PC-3 (cell line): ENCODE measurements at regions not wholly inside any gene's neighbourhood (a gene's known extent, or its start where the extent isn't known, plus 50 kb on each side); places are given as distances from the start of the nearest gene placed in this dataset.

Experiments used
- ATAC-seq: fragments of 200-7000 bp; cut with Tn5 transposase; 2 replicates; pipeline ENCODE4 v1.9.1; 2020; ENCODE audit warnings: mild to moderate bottlenecking, moderate library complexity
- BruUV-seq: library from RNA; stranded (reverse); fragments of 400-500 nt; replicated peaks from 2 replicates; lab custom pipeline; 2021; lab: Mats Ljungman, UMichigan
- CTCF ChIA-PET: fragments of 300-600 bp; sonication (Branson Sonifier 250); formaldehyde crosslinking; loops from one replicate; lab custom pipeline; 2022; ENCODE audit warnings: antibody characterized with exemption; lab: Charles Lee
- POLR2A ChIA-PET: fragments of 300-600 bp; sonication (Branson Sonifier 250); formaldehyde crosslinking; loops from one replicate; lab custom pipeline; 2022; ENCODE audit warnings: antibody characterized with exemption; ENCODE audit not compliant: unreplicated experiment; lab: Charles Lee
- DNase-seq: peaks from one replicate; pipeline ENCODE4 v3.0.0-alpha.2; 2015
- H2AFZ ChIP-seq: fragments of 300-600 bp; sonication (generic); 2 replicates; pipeline ENCODE4 v1.6.0; 2016; ENCODE audit warnings: antibody characterized with exemption, low read length
- H3F3A ChIP-seq: fragments of 300-600 bp; sonication (generic); one replicate; pipeline ENCODE4 v1.6.0; 2017; ENCODE audit warnings: antibody characterized with exemption, low read length, control low read depth, mild to moderate bottlenecking; ENCODE audit not compliant: unreplicated experiment
- H3K27ac ChIP-seq: fragments of 300-600 bp; sonication (generic); 2 replicates; pipeline ENCODE4 v1.5.1; 2016; ENCODE audit warnings: mild to moderate bottlenecking, low read length
- H3K27me3 ChIP-seq: fragments of 300-600 bp; sonication (generic); 2 replicates; pipeline ENCODE4 v1.6.1; 2016; ENCODE audit warnings: low read length, mixed read lengths
- H3K36me3 ChIP-seq: fragments of 300-600 bp; sonication (generic); 2 replicates; pipeline ENCODE4 v1.6.1; 2016; ENCODE audit warnings: low read depth, mixed run types, low read length, mixed read lengths
- H3K4me1 ChIP-seq: fragments of 300-600 bp; sonication (generic); 2 replicates; pipeline ENCODE4 v1.5.1; 2016; ENCODE audit warnings: low read length; ENCODE audit not compliant: insufficient read depth
- H3K4me2 ChIP-seq: fragments of 300-600 bp; sonication (generic); 2 replicates; pipeline ENCODE4 v1.6.0; 2016; ENCODE audit warnings: low read length
- H3K4me3 ChIP-seq: fragments of 300-600 bp; sonication (generic); 2 replicates; pipeline ENCODE4 v1.5.1; 2016; ENCODE audit warnings: mild to moderate bottlenecking, low read length, mixed read lengths
- H3K79me2 ChIP-seq: fragments of 300-600 bp; sonication (generic); 2 replicates; pipeline ENCODE4 v1.6.1; 2017; ENCODE audit warnings: low read length, mixed read lengths
- H3K9ac ChIP-seq: fragments of 300-600 bp; sonication (generic); 2 replicates; pipeline ENCODE4 v1.6.0; 2016; ENCODE audit warnings: mild to moderate bottlenecking, low read length
- H3K9me2 ChIP-seq: fragments of 300-600 bp; sonication (generic); replicated peaks from 2 replicates; pipeline ENCODE4 v1.6.1; 2016; ENCODE audit warnings: mixed run types, low read length, mixed read lengths
- H3K9me3 ChIP-seq: fragments of 300-600 bp; sonication (generic); 2 replicates; pipeline ENCODE4 v1.6.1; 2016; ENCODE audit warnings: low read length, mixed read lengths
- H4K20me1 ChIP-seq: fragments of 300-600 bp; sonication (generic); 2 replicates; pipeline ENCODE4 v1.6.1; 2016; ENCODE audit warnings: low read length, mixed read lengths
- EZH2 ChIP-seq: fragments of 300-600 bp; sonication (generic); IDR thresholded peaks from one replicate; pipeline ENCODE4 v1.6.1; 2017; ENCODE audit warnings: antibody characterized with exemption, mild to moderate bottlenecking, low read length; ENCODE audit not compliant: unreplicated experiment
- EZH2phosphoT487 ChIP-seq: fragments of 300-600 bp; sonication (generic); IDR thresholded peaks from 2 replicates; pipeline ENCODE4 v1.6.1; 2018; ENCODE audit warnings: mild to moderate bottlenecking, antibody characterized with exemption, low read length, borderline replicate concordance
- intact Hi-C: fragments of 100-400 bp; cut with micrococcal nuclease; formaldehyde crosslinking; loops from 2 replicates; pipeline ENCODE4 v1.9.0; 2023
- TF ChIP-seq, protein P1 (sequence below): fragments of 300-600 bp; sonication (generic); conservative IDR thresholded peaks from 2 replicates; pipeline ENCODE4 v1.5.1; 2017; ENCODE audit warnings: antibody characterized with exemption, low read depth, mild to moderate bottlenecking, low read length

DNA sequence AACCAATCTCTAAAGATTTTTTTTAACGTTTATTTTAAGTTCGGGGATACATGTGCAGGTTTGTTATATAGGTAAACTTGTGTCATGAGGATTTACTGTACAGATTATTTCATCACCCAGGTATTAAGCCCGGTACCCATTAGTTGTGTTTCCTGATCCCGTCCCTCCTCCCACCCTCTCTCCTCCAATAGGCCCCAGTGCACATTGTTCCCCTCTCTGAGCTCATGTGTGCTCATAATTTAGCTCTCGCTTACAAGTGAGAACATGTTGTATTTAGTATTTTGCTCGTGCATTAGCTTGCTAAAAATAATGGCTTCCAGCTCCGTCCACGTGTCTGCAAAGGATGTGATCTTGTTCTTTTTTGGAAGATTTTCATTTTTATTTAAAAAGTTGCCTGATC, 2309.4 kb upstream of the AGA start:
- POLR2A ChIA-PET = no interaction called here
- H4K20me1 ChIP-seq = no peaks in the 10 kb centered on the region
- DNase-seq = no peak
- H3F3A ChIP-seq = no peaks in the 10 kb centered on the region
- TF ChIP-seq EZH2 = no peak
- TF ChIP-seq EZH2phosphoT487 = no peak
- TF ChIP-seq, protein P1, sequence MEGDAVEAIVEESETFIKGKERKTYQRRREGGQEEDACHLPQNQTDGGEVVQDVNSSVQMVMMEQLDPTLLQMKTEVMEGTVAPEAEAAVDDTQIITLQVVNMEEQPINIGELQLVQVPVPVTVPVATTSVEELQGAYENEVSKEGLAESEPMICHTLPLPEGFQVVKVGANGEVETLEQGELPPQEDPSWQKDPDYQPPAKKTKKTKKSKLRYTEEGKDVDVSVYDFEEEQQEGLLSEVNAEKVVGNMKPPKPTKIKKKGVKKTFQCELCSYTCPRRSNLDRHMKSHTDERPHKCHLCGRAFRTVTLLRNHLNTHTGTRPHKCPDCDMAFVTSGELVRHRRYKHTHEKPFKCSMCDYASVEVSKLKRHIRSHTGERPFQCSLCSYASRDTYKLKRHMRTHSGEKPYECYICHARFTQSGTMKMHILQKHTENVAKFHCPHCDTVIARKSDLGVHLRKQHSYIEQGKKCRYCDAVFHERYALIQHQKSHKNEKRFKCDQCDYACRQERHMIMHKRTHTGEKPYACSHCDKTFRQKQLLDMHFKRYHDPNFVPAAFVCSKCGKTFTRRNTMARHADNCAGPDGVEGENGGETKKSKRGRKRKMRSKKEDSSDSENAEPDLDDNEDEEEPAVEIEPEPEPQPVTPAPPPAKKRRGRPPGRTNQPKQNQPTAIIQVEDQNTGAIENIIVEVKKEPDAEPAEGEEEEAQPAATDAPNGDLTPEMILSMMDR = no peak
- ATAC-seq = no peak
- no peak overlapping the region for H3K9ac ChIP-seq
- H3K9me3 ChIP-seq = no peaks in the 10 kb centered on the region
- CTCF ChIA-PET = interaction anchor here (0.6 kb wide), 1 partner anchor 96 kb away, joined by 3 read pairs; no protein-coding TSS in a partner anchor
- intact Hi-C loops = no loop called here
- H3K4me3 ChIP-seq = no peak overlapping the region
- H3K27ac ChIP-seq = no peak overlapping the region
- no peaks in the 10 kb centered on the region for H3K4me1 ChIP-seq
- H3K27me3 ChIP-seq = no peaks in the 10 kb centered on the region
- no peak overlapping the region for H3K4me2 ChIP-seq
- no peaks in the 10 kb centered on the region for H3K9me2 ChIP-seq
- no peaks in the 10 kb centered on the region for H3K79me2 ChIP-seq
- no TSS peak for BruUV-seq
- no peak overlapping the region for H2AFZ ChIP-seq
- no peaks in the 10 kb centered on the region for H3K36me3 ChIP-seq

DNA sequence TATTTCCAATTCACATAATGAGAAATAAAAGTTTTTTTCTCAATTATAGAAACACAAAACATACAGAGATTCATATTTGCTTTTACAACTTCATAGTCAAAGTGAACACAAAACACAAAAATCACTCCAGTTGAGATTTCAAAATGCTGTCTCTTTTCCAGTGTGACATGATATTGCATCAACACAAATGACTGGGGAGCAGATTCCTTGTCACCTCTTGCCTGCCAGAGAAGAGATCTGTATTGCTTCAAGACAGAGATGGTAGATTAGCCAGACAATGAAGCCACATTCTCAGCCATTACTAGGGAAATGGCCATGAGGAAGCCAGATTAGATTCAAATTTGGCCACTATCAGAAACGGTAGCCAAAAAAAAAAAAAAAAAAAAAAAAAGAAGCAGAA, 2313.1 kb upstream of the AGA start:
- H3K9me2 ChIP-seq = no peaks in the 10 kb centered on the region
- H3K27ac ChIP-seq = no peak overlapping the region
- H3K79me2 ChIP-seq = no peaks in the 10 kb centered on the region
- DNase-seq (no peak), ATAC-seq (no peak)
- no peaks in the 10 kb centered on the region for H3K4me1 ChIP-seq
- ChIA-PET POLR2A (no interaction called here), CTCF (no interaction called here)
- no peak overlapping the region for H3K4me3 ChIP-seq
- no peaks in the 10 kb centered on the region for H3K27me3 ChIP-seq
- no peak overlapping the region for H3K4me2 ChIP-seq
- H4K20me1 ChIP-seq = no peaks in the 10 kb centered on the region
- no peaks in the 10 kb centered on the region for H3K36me3 ChIP-seq
- BruUV-seq = no TSS peak
- H2AFZ ChIP-seq = no peak overlapping the region
- intact Hi-C loops = no loop called here
- no peak overlapping the region for H3K9ac ChIP-seq
- no peaks in the 10 kb centered on the region for H3K9me3 ChIP-seq
- no peaks in the 10 kb centered on the region for H3F3A ChIP-seq
- no peak for TF ChIP-seq EZH2phosphoT487
- TF ChIP-seq, protein P1 = no peak
- no peak for TF ChIP-seq EZH2

DNA sequence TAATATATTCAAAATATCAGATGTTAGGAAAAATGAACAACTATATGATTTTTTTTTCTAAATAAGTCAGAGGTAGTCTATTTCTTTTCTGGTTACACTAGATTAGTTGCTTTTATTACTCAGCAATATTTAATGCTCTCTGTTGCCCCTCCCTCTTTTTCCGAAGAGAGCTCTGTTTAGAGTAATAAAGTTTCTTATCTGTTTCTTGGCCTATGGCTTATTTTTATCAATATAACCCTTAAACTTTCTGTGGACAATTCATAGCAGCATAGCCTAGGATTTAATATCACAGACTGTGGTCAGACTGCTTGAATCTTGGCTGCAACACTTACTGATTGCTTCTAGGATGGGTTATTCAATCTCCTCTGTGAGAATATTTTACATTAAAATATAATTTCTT, 2315.4 kb upstream of the AGA start:
- H3K4me2 ChIP-seq = no peak overlapping the region
- ChIA-PET POLR2A (no interaction called here), CTCF (no interaction called here)
- no peak overlapping the region for H3K27ac ChIP-seq
- H3K79me2 ChIP-seq = no peaks in the 10 kb centered on the region
- BruUV-seq = no TSS peak
- TF ChIP-seq, protein P1 = no peak
- no peak for TF ChIP-seq EZH2
- TF ChIP-seq EZH2phosphoT487 = no peak
- DNase-seq (no peak), ATAC-seq (no peak)
- H3K27me3 ChIP-seq = no peaks in the 10 kb centered on the region
- H3K9ac ChIP-seq = no peak overlapping the region
- no peaks in the 10 kb centered on the region for H4K20me1 ChIP-seq
- no peak overlapping the region for H2AFZ ChIP-seq
- H3K4me1 ChIP-seq = no peaks in the 10 kb centered on the region
- H3F3A ChIP-seq = no peaks in the 10 kb centered on the region
- no peaks in the 10 kb centered on the region for H3K9me3 ChIP-seq
- H3K4me3 ChIP-seq = no peak overlapping the region
- H3K36me3 ChIP-seq = no peaks in the 10 kb centered on the region
- intact Hi-C loops = no loop called here
- no peaks in the 10 kb centered on the region for H3K9me2 ChIP-seq
